Neural cell (in vitro differentiated cells): ENCODE measurements at regions not wholly inside any gene's neighbourhood (a gene's known extent, or its start where the extent isn't known, plus 50 kb on each side); places are given as distances from the start of the nearest gene placed in this dataset.

Experiments
- H2AFZ ChIP-seq: fragments of 200-600, 300-800 bp; sonication (generic), shearing (Covaris generic); 2 replicates; pipeline ENCODE4 v1.6.0; 2014; ENCODE audit warnings: low read depth, mild to moderate bottlenecking, antibody characterized with exemption, low read length, moderate library complexity
- H3F3A ChIP-seq: fragments of 200-600 bp; shearing (Covaris generic); 2 replicates; pipeline ENCODE4 v1.6.1; 2016; ENCODE audit warnings: mild to moderate bottlenecking, moderate library complexity, mixed read lengths, antibody characterized with exemption, low read length; ENCODE audit not compliant: insufficient read depth, poor library complexity, severe bottlenecking
- H3K27ac ChIP-seq: fragments of 200-600, 300-800 bp; sonication (generic), shearing (Covaris generic); 2 replicates; pipeline ENCODE4 v1.5.1; 2014; ENCODE audit warnings: mild to moderate bottlenecking, low read length, moderate library complexity
- H3K27me3 ChIP-seq: fragments of 300-800, 200-600 bp; sonication (generic), shearing (Covaris generic); 2 replicates; pipeline ENCODE4 v1.6.0; 2014; ENCODE audit warnings: mild to moderate bottlenecking, low read depth, low read length, moderate library complexity; ENCODE audit not compliant: insufficient read depth
- H3K36me3 ChIP-seq: fragments of 300-800, 200-600 bp; sonication (generic), shearing (Covaris generic); 2 replicates; pipeline ENCODE4 v1.5.1; 2014; ENCODE audit warnings: mild to moderate bottlenecking, antibody characterized with exemption, low read length, moderate library complexity; ENCODE audit not compliant: insufficient read depth
- H3K4me2 ChIP-seq: fragments of 300-800, 200-600 bp; sonication (generic), shearing (Covaris generic); 2 replicates; pipeline ENCODE4 v1.6.0; 2014; ENCODE audit warnings: mild to moderate bottlenecking, low read length
- H3K4me3 ChIP-seq: fragments of 300-800, 200-600 bp; sonication (generic), shearing (Covaris generic); 2 replicates; pipeline ENCODE4 v1.5.1; 2014; ENCODE audit warnings: mild to moderate bottlenecking, low read length, moderate library complexity
- H3K79me2 ChIP-seq: fragments of 200-600 bp; shearing (Covaris generic); replicated peaks from 2 replicates; pipeline ENCODE4 v1.6.0; 2014; ENCODE audit warnings: mild to moderate bottlenecking, low read length, moderate library complexity; ENCODE audit not compliant: insufficient read depth
- H3K9ac ChIP-seq: fragments of 300-800, 200-600 bp; sonication (generic), shearing (Covaris generic); 2 replicates; pipeline ENCODE4 v1.6.1; 2016; ENCODE audit warnings: mild to moderate bottlenecking, low read length, mixed read lengths
- H3K9me2 ChIP-seq: fragments of 200-600 bp; shearing (Covaris generic); 2 replicates; pipeline ENCODE4 v1.6.1; 2016; ENCODE audit warnings: mild to moderate bottlenecking, low read length, mixed read lengths; ENCODE audit not compliant: insufficient read depth
- H3K9me3 ChIP-seq: fragments of 200-600, 300-800 bp; sonication (generic), shearing (Covaris generic); 2 replicates; pipeline ENCODE4 v1.6.1; 2016; ENCODE audit warnings: mild to moderate bottlenecking, mixed run types, low read length, moderate library complexity, mixed read lengths
- H4K20me1 ChIP-seq: fragments of 200-600 bp; shearing (Covaris generic); 2 replicates; pipeline ENCODE4 v1.6.1; 2016; ENCODE audit warnings: mild to moderate bottlenecking, mixed run types; ENCODE audit not compliant: insufficient read depth
- EP300 ChIP-seq: fragments of 450-650 bp; conservative IDR thresholded peaks from 2 replicates; pipeline ENCODE4 v1.6.1; 2014; ENCODE audit warnings: antibody characterized with exemption, mild to moderate bottlenecking, moderate library complexity; ENCODE audit not compliant: poor library complexity, severe bottlenecking
- EZH2 ChIP-seq: fragments of 200-600, 300-800 bp; shearing (Covaris generic), sonication (generic); IDR thresholded peaks from 2 replicates; pipeline ENCODE4 v1.6.1; 2014; ENCODE audit warnings: antibody characterized with exemption, low read length, borderline replicate concordance, mild to moderate bottlenecking; ENCODE audit not compliant: insufficient read depth, poor library complexity, severe bottlenecking
- MXI1 ChIP-seq: fragments of 450-650 bp; conservative IDR thresholded peaks from 2 replicates; pipeline ENCODE4 v1.6.1; 2014; ENCODE audit warnings: antibody characterized with exemption, mild to moderate bottlenecking; ENCODE audit not compliant: poor library complexity, severe bottlenecking
- POLR2AphosphoS5 ChIP-seq: IDR thresholded peaks from 2 replicates; pipeline ENCODE4 v1.6.1; 2012
- RAD21 ChIP-seq: fragments of 450-650 bp; conservative IDR thresholded peaks from 2 replicates; pipeline ENCODE4 v1.6.1; 2014; ENCODE audit warnings: antibody characterized with exemption, mild to moderate bottlenecking, moderate library complexity
- SMC3 ChIP-seq: fragments of 450-650 bp; conservative IDR thresholded peaks from 2 replicates; pipeline ENCODE4 v1.6.1; 2014; ENCODE audit warnings: antibody characterized with exemption, mild to moderate bottlenecking, moderate library complexity; ENCODE audit not compliant: poor library complexity
- TAF1 ChIP-seq: IDR thresholded peaks from 2 replicates; pipeline ENCODE4 v1.6.1; 2012; ENCODE audit warnings: low read depth
- TF ChIP-seq, protein P1 (sequence below): fragments of 450-650 bp; IDR thresholded peaks from 2 replicates; pipeline ENCODE4 v1.5.1; 2014; ENCODE audit warnings: antibody characterized with exemption, mild to moderate bottlenecking, moderate library complexity; ENCODE audit not compliant: poor library complexity, severe bottlenecking
- TF ChIP-seq, protein P2 (sequence below): IDR thresholded peaks from 2 replicates; pipeline ENCODE4 v1.6.1; 2012; ENCODE audit warnings: borderline replicate concordance

DNA sequence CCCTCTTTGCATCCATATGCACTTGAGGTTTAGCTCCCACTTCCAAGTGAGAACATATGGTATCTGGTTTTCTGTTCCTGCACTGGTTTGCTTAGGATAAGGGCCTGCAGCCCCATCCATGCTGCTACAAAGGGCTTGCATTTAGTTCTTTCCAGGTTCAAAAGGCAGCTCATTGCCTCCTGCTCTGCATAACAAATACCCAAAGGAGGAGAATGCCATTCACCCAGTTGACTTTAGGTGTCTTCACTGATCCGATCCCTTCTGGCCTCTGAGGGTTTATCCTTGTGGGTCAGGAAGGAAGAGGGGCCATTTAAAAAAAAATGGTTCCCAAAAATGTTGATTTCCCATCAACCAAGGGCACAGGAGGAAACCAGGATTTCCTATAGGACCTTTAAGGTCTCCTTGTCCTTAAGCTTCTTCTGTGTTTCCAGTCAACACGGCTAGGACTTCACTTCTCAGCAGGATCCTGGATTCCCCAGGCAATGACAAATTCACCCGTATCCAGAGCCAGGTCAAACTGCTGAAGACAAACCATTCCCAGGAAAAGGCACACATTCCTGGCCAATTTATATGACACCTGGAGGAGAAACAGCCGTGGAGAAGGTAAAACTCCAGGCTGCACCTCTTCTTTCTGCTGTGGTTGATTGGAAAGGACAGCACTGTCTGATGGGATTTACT, 447.7 kb upstream of the CDH4 start:
- TF ChIP-seq, protein P1, sequence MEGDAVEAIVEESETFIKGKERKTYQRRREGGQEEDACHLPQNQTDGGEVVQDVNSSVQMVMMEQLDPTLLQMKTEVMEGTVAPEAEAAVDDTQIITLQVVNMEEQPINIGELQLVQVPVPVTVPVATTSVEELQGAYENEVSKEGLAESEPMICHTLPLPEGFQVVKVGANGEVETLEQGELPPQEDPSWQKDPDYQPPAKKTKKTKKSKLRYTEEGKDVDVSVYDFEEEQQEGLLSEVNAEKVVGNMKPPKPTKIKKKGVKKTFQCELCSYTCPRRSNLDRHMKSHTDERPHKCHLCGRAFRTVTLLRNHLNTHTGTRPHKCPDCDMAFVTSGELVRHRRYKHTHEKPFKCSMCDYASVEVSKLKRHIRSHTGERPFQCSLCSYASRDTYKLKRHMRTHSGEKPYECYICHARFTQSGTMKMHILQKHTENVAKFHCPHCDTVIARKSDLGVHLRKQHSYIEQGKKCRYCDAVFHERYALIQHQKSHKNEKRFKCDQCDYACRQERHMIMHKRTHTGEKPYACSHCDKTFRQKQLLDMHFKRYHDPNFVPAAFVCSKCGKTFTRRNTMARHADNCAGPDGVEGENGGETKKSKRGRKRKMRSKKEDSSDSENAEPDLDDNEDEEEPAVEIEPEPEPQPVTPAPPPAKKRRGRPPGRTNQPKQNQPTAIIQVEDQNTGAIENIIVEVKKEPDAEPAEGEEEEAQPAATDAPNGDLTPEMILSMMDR, result no peak
- TF ChIP-seq EZH2, result no peak
- TF ChIP-seq POLR2AphosphoS5, result no peak
- no peak for TF ChIP-seq RAD21
- TF ChIP-seq, protein P2, sequence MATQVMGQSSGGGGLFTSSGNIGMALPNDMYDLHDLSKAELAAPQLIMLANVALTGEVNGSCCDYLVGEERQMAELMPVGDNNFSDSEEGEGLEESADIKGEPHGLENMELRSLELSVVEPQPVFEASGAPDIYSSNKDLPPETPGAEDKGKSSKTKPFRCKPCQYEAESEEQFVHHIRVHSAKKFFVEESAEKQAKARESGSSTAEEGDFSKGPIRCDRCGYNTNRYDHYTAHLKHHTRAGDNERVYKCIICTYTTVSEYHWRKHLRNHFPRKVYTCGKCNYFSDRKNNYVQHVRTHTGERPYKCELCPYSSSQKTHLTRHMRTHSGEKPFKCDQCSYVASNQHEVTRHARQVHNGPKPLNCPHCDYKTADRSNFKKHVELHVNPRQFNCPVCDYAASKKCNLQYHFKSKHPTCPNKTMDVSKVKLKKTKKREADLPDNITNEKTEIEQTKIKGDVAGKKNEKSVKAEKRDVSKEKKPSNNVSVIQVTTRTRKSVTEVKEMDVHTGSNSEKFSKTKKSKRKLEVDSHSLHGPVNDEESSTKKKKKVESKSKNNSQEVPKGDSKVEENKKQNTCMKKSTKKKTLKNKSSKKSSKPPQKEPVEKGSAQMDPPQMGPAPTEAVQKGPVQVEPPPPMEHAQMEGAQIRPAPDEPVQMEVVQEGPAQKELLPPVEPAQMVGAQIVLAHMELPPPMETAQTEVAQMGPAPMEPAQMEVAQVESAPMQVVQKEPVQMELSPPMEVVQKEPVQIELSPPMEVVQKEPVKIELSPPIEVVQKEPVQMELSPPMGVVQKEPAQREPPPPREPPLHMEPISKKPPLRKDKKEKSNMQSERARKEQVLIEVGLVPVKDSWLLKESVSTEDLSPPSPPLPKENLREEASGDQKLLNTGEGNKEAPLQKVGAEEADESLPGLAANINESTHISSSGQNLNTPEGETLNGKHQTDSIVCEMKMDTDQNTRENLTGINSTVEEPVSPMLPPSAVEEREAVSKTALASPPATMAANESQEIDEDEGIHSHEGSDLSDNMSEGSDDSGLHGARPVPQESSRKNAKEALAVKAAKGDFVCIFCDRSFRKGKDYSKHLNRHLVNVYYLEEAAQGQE, result no peak
- no peak for TF ChIP-seq SMC3
- no peak for TF ChIP-seq EP300
- no peak for TF ChIP-seq TAF1
- TF ChIP-seq MXI1, result no peak
- no peaks in the 10 kb centered on the region for H3K79me2 ChIP-seq
- H2AFZ ChIP-seq, result no peak overlapping the region
- no peak overlapping the region for H3K4me3 ChIP-seq
- no peaks in the 10 kb centered on the region for H3K36me3 ChIP-seq
- H4K20me1 ChIP-seq, result no peaks in the 10 kb centered on the region
- no peaks in the 10 kb centered on the region for H3F3A ChIP-seq
- H3K4me2 ChIP-seq, result no peak overlapping the region
- H3K27me3 ChIP-seq, result no peaks in the 10 kb centered on the region
- H3K9me2 ChIP-seq, result no peaks in the 10 kb centered on the region
- no peak overlapping the region for H3K27ac ChIP-seq
- H3K9ac ChIP-seq, result no peak overlapping the region
- no peaks in the 10 kb centered on the region for H3K9me3 ChIP-seq

DNA sequence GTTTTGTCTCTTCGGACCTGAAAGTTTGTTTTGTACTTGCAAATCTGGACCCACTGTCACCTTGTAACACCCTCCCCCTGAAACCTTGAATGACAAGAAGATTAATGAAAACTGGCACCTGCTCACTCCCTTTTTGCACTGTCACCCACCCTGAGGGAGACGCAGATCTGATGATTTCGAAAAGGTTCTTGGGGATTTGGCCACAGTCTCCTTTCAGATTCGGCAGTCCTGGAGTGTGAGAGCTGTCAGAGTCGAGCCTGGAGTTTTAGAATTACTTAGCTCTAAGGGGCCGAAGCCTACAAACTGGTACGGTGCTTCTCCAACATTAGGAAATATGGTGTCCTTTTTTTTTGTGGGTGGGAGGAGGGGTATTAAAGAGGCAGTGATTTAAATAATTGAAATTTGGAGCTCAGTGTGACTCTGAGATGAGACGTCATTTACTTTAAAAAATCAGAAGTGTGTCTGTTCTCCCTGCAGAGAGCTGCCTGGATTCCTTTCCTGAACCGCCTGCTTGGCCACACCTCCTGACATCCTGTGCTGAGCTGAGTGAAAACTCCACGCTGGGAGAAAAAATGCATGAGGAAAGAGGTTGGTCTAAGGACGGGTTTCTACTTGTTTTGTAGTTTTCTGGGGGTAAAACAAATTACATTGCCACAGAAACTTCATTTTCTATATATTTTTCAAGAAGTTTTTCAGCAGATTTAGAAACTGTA, 447.0 kb upstream of the CDH4 start:
- H3K9me3 ChIP-seq, result no peaks in the 10 kb centered on the region
- TF ChIP-seq MXI1 (no peak), TAF1 (no peak)
- TF ChIP-seq, protein P1, result no peak
- H3K4me3 ChIP-seq, result no peak overlapping the region
- no peaks in the 10 kb centered on the region for H3K9me2 ChIP-seq
- H3K79me2 ChIP-seq, result no peaks in the 10 kb centered on the region
- no peak overlapping the region for H3K27ac ChIP-seq
- no peak overlapping the region for H2AFZ ChIP-seq
- no peaks in the 10 kb centered on the region for H3K36me3 ChIP-seq
- no peak overlapping the region for H3K9ac ChIP-seq
- no peaks in the 10 kb centered on the region for H3F3A ChIP-seq
- no peaks in the 10 kb centered on the region for H4K20me1 ChIP-seq
- no peak overlapping the region for H3K4me2 ChIP-seq
- no peaks in the 10 kb centered on the region for H3K27me3 ChIP-seq
